Heart left ventricle (tissue), 16 donors: ENCODE measurements at regions not wholly inside any gene's neighbourhood (a gene's known extent, or its start where the extent isn't known, plus 50 kb on each side); places are given as distances from the start of the nearest gene placed in this dataset.

ENCODE experiments used
- ATAC-seq, 4 donors: fragments of 200-7000 bp; cut with Tn5 transposase; one replicate each; pipeline ENCODE4 v1.9.1; 2020 to 2022; ENCODE audit warnings: moderate library complexity in 4 of 4, mild to moderate bottlenecking in 3 of 4, moderate number of reproducible peaks in 1 of 4
- DNase-seq, 5 donors: peaks; one replicate each; pipeline ENCODE4 v3.0.0-alpha.2; 2020
- H3K27ac ChIP-seq, 12 donors: fragments of 200-600 bp; sonication (generic) in 4 of 12; one replicate each; pipeline versions ENCODE4 v1.5.0 to v1.8.0; 2016 to 2022; ENCODE audit warnings: mild to moderate bottlenecking in 2 of 12
- H3K27me3 ChIP-seq, 9 donors: fragments of 200-600 bp; sonication (generic) in 2 of 9; one replicate each; pipeline versions ENCODE4 v1.5.1 to v1.8.0; 2016 to 2022; ENCODE audit warnings: mild to moderate bottlenecking in 3 of 9
- H3K36me3 ChIP-seq, 9 donors: fragments of 200-600 bp; sonication (generic) in 2 of 9; one replicate each; pipeline versions ENCODE4 v1.5.0 to v1.8.0; 2018 to 2022; ENCODE audit warnings: mild to moderate bottlenecking in 2 of 9
- H3K4me1 ChIP-seq, 12 donors: fragments of 200-600 bp; sonication (generic) in 4 of 12; one replicate each; pipeline versions ENCODE4 v1.5.0 to v1.8.0; 2016 to 2022; ENCODE audit warnings: mild to moderate bottlenecking in 3 of 12
- H3K4me3 ChIP-seq, 12 donors: fragments of 200-600 bp; sonication (generic) in 4 of 12; one replicate each; pipeline versions ENCODE4 v1.5.0 to v1.8.0; 2017 to 2022; ENCODE audit warnings: mild to moderate bottlenecking in 9 of 12, moderate library complexity in 4 of 12
- H3K9me3 ChIP-seq, 12 donors: fragments of 200-600 bp; sonication (generic) in 4 of 12; one replicate each; pipeline versions ENCODE4 v1.5.0 to v1.8.0; 2016 to 2022; ENCODE audit warnings: mild to moderate bottlenecking in 1 of 12
- POLR2A ChIP-seq, 2 donors: fragments of 450-650 bp; IDR thresholded peaks; one replicate each; pipeline ENCODE4 v1.6.1; 2017; ENCODE audit warnings: antibody characterized with exemption in 2 of 2, mild to moderate bottlenecking in 2 of 2, moderate library complexity in 2 of 2
- WGBS, 4 donors: extraction: QIAGEN DNeasy Blood & Tissue Kit in 2 of 4; methylation state at CpG; one replicate each; pipeline versions ENCODE4 v1.1.5 to v1.1.7; 2013 to 2018; 5-methylcytosine and 5-hydroxymethylcytosine counted together
- intact Hi-C, 10 donors: fragments of 100-400 bp; cut with DNase I; formaldehyde crosslinking; loops; one replicate each; pipeline versions ENCODE4 v1.11.1 to v1.14.2; 2022
- TF ChIP-seq, protein P1 (sequence below), 12 donors: fragments of 200-600 bp; sonication (generic) in 4 of 12; IDR thresholded peaks; one replicate each; pipeline versions ENCODE4 v1.5.0 to v1.8.0; 2018 to 2022; ENCODE audit warnings: antibody characterized with exemption in 12 of 12, mild to moderate bottlenecking in 5 of 12
- donor health status: ischemic (EF 13 %, LVEDD 7.1; RV severe dilation, severe dysfunction).
- donor health status: healthy with polysubstance abuse.
- donor health status: DM: no; HTN: yes; CAD: no.
- donor health status: DM: no; HTN: no; CAD: no.
- donor health status: ischemic (EF 25% LVEDD 6.9; RV normal size, moderate dysfunction).
- donor health status: ischemic (EF 25% LVEDD 5.7; RV mildly dilated, moderate dysfunction).
- donor health status: healthy.
- donor health status: DM: yes; HTN: yes; CAD: no.
- donor health status: ischemic (EF 35%, LVEDD 5.7; RV mildly dilated, moderate dysfunction).
- donor health status: nonischemic (EF 11% LVEDD 7.7; RV severe dilation, severe dysfunction).
- donor health status: DM: yes; HTN: yes; CAD: no.
- donor health status: PGD.
- donor health status: ischemic (EF 29% LVEDD 5.4; RV normal size, mild dysfunction).
- donor health status: nonischemic (EF 23%, LVEDD 6.1; RV moderate dilation, normal function).

DNA sequence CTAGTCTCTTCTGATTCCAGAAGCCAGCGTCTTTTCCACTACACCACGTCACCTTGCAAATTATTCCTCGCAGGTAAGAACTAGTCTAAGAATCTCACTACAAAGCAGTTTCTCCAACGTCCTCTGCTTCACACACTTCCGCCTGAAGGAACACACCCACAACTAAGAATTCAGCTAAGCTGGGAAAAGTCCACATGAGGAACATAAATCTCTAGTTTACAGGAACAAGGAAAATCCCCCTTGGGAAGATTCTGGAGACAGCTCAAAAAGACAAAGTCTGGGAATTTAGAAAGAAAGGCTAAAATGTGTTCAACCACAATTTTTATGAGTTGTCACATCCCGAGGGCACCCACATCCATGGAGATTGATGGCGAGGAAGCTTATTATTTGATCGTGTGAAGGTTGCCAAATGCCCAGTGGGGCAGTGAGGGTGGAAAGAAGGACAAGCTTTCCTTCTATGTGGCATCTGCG is 780.2 kb upstream of the TBX3 start:
- Histone ChIP-seq H3K4me1 (no peaks in the 10 kb centered on the region), H3K9me3 (peaks cover 0 to 14% (median 2%) of the 10 kb centered on the region in 12 donors), H3K27me3 (peaks cover 0 to 6% (median 0%) of the 10 kb centered on the region in 9 donors), H3K36me3 (no peaks in the 10 kb centered on the region), H3K27ac (no peak overlapping the region), H3K4me3 (no peak overlapping the region)
- ATAC-seq: no peak
- DNase-seq: no peak
- 76 to 79% (median 77%) methylated on average over 9 of the region's 9 CpGs for WGBS, 4 donors
- TF ChIP-seq POLR2A (IDR thresholded peaks at IDR 0.05): no peak
- TF ChIP-seq, protein P1, sequence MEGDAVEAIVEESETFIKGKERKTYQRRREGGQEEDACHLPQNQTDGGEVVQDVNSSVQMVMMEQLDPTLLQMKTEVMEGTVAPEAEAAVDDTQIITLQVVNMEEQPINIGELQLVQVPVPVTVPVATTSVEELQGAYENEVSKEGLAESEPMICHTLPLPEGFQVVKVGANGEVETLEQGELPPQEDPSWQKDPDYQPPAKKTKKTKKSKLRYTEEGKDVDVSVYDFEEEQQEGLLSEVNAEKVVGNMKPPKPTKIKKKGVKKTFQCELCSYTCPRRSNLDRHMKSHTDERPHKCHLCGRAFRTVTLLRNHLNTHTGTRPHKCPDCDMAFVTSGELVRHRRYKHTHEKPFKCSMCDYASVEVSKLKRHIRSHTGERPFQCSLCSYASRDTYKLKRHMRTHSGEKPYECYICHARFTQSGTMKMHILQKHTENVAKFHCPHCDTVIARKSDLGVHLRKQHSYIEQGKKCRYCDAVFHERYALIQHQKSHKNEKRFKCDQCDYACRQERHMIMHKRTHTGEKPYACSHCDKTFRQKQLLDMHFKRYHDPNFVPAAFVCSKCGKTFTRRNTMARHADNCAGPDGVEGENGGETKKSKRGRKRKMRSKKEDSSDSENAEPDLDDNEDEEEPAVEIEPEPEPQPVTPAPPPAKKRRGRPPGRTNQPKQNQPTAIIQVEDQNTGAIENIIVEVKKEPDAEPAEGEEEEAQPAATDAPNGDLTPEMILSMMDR (IDR thresholded peaks at IDR 0.05): no peak
- intact Hi-C loops: no loop called here

DNA sequence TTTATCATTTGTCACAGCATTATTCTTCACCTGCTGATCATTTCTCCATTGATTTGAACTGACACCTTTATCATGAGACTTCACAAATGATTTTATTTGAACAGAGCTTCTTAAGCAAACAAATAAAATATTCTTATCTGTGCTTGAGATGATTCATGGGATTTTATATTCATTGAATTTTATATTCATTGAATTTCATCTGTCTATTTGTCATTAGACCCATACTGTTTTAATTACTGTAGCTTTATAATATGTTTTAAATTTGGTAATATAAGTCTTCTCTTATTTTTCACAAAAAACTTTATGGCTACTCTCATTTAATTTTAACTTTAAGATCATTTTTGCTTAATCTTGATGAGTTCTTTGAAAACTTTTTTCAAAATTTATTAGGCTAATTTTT is 777.4 kb upstream of the TBX3 start:
- no peaks in the 10 kb centered on the region for H3K36me3 ChIP-seq
- H3K27ac ChIP-seq: no peak overlapping the region
- H3K27me3 ChIP-seq: peaks cover 0 to 6% (median 0%) of the 10 kb centered on the region in 9 donors
- no peaks in the 10 kb centered on the region for H3K4me1 ChIP-seq
- TF ChIP-seq, protein P1 (IDR thresholded peaks at IDR 0.05): no peak
- TF ChIP-seq POLR2A (IDR thresholded peaks at IDR 0.05): no peak
- no peak for ATAC-seq
- peaks cover 0 to 16% (median 2%) of the 10 kb centered on the region in 12 donors for H3K9me3 ChIP-seq
- no peak for DNase-seq
- intact Hi-C loops: no loop called here
- H3K4me3 ChIP-seq: no peak overlapping the region

DNA sequence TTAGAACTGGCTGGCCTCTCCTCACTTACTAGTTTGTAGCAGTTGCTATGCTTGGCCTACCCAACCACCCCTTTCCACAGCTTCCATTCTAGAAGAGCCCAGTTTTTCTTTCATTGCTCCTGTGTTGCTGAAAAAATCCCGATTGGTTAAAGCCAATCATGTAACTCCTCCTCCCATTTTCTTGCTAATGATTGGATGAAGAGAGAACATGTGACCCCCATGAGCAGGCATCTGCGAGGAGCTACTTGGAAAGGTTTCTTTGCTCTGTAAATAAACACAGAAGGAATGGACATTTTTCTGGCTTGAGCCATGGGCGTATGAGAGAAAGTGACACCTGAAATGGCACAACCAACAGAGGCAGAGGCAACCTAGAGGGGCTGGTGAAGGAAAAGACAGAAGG is 773.8 kb upstream of the TBX3 start:
- 93 to 96% (median 95%) methylated on average over 3 of the region's 3 CpGs for WGBS, 4 donors
- Histone ChIP-seq H3K27me3 (peaks cover 0 to 3% (median 0%) of the 10 kb centered on the region in 9 donors), H3K4me3 (no peak overlapping the region), H3K4me1 (peaks cover 0 to 2% (median 0%) of the 10 kb centered on the region in 12 donors), H3K27ac (no peak overlapping the region), H3K9me3 (peaks cover 0 to 16% (median 2%) of the 10 kb centered on the region in 12 donors), H3K36me3 (no peaks in the 10 kb centered on the region)
- intact Hi-C loops: loop anchor here in 2 of 10 donors (10.0 kb wide), 2 partner anchors 127 to 167 kb away; no protein-coding TSS in a partner anchor
- TF ChIP-seq, protein P1 (IDR thresholded peaks at IDR 0.05): no peak
- TF ChIP-seq POLR2A (IDR thresholded peaks at IDR 0.05): no peak
- no peak for DNase-seq
- no peak for ATAC-seq

DNA sequence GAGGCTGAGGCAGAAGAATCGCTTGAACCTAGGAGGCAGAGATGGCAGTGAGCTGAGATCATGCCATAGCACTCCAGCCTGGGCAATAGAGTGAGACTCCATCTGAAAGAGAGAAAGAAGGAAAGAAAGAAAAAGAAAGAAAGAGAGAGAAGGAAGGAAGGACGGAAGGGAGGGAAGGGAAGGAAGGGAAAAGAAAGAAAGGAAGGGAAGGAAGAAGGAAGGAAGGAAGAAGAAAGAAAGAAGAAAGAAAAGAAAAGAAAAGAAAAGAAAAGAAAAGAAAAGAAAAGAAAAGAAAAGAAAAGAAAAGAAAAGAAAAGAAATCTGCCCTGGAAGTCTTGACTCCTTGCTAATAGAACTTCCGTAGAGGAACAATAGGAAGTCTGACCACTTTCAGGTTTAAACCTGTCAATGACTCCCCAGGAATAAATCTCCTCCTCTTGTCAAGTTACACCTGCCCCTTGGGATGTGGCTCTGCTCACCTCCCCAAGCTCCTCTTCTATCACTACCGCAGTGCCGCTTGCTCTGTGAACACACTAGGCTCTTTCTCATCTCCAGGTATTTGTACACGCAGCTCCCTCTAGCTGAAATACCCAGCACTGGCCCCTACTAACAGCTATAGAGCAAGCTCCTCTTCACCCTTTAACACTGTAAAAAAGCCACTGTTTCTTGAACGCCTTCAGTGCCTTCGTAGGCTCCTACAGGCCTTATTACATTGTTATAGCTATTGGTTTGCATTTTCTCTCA is 773.1 kb upstream of the TBX3 start:
- H3K27ac ChIP-seq: no peak overlapping the region
- no peaks in the 10 kb centered on the region for H3K36me3 ChIP-seq
- peak in 1 of 4 donors; percentile 11 for ATAC-seq
- WGBS, 4 donors: 74 to 81% (median 78%) methylated on average over 7 to 8 of the region's 8 CpGs
- no peak overlapping the region for H3K4me3 ChIP-seq
- DNase-seq: no peak
- peaks cover 0 to 9% (median 0%) of the 10 kb centered on the region in 12 donors for H3K4me1 ChIP-seq
- H3K27me3 ChIP-seq: peaks cover 0 to 6% (median 0%) of the 10 kb centered on the region in 9 donors
- peaks cover 0 to 15% (median 1%) of the 10 kb centered on the region in 12 donors for H3K9me3 ChIP-seq
- TF ChIP-seq, protein P1 (IDR thresholded peaks at IDR 0.05): peak in 3 of 12 donors; percentile 10 to 19 (median 17)
- no peak for TF ChIP-seq POLR2A (IDR thresholded peaks at IDR 0.05)
- intact Hi-C loops: loop anchor here in 2 of 10 donors (10.0 kb wide), 2 partner anchors 128 to 168 kb away; no protein-coding TSS in a partner anchor
